KMS-11 (cell line): ENCODE measurements at regions not wholly inside any gene's neighbourhood (a gene's known extent, or its start where the extent isn't known, plus 50 kb on each side); places are given as distances from the start of the nearest gene placed in this dataset.

Experiments used
- H2AFZ ChIP-seq: fragments of 200-600 bp; sonication (generic); 2 replicates; pipeline ENCODE4 v1.6.1; 2016; ENCODE audit warnings: antibody characterized with exemption, mixed run types, low read depth
- H3K27ac ChIP-seq: fragments of 200-600 bp; sonication (generic); 2 replicates; pipeline ENCODE4 v1.6.1; 2016; ENCODE audit warnings: mild to moderate bottlenecking, mixed run types
- H3K27me3 ChIP-seq: fragments of 200-600 bp; sonication (generic); 2 replicates; pipeline ENCODE4 v1.6.1; 2017; ENCODE audit warnings: mild to moderate bottlenecking, low read depth, mixed run types, moderate library complexity; ENCODE audit not compliant: insufficient read depth
- H3K36me3 ChIP-seq: fragments of 200-600 bp; sonication (generic); 2 replicates; pipeline ENCODE4 v1.6.1; 2017; ENCODE audit warnings: mild to moderate bottlenecking, mixed run types; ENCODE audit not compliant: insufficient read depth
- H3K4me1 ChIP-seq: fragments of 200-600 bp; sonication (generic); 2 replicates; pipeline ENCODE4 v1.6.1; 2016; ENCODE audit warnings: mild to moderate bottlenecking, low read depth, mixed run types; ENCODE audit not compliant: poor library complexity, severe bottlenecking
- H3K4me2 ChIP-seq: fragments of 200-600 bp; sonication (generic); 2 replicates; pipeline ENCODE4 v1.7.0; 2016; ENCODE audit warnings: mild to moderate bottlenecking, mixed run types
- H3K4me3 ChIP-seq: fragments of 200-600 bp; sonication (generic); IDR thresholded peaks from 2 replicates; pipeline ENCODE4 v1.6.1; 2017; ENCODE audit warnings: low read depth, low read length, mixed read lengths; ENCODE audit not compliant: insufficient read depth
- H3K79me2 ChIP-seq: fragments of 200-600 bp; sonication (generic); 2 replicates; pipeline ENCODE4 v1.6.1; 2016; ENCODE audit warnings: low read depth, mixed run types; ENCODE audit not compliant: insufficient read depth
- H3K9ac ChIP-seq: fragments of 200-600 bp; sonication (generic); 2 replicates; pipeline ENCODE4 v1.6.1; 2016; ENCODE audit warnings: mild to moderate bottlenecking, mixed run types
- H4K20me1 ChIP-seq: fragments of 200-600 bp; sonication (generic); 2 replicates; pipeline ENCODE4 v1.6.1; 2016; ENCODE audit warnings: mild to moderate bottlenecking, mixed run types; ENCODE audit not compliant: insufficient read depth
- CTCF ChIP-seq: fragments of 200-600 bp; sonication (generic); conservative IDR thresholded peaks from 2 replicates; pipeline ENCODE4 v1.6.1; 2017; ENCODE audit warnings: low read depth, mild to moderate bottlenecking, antibody characterized with exemption, low read length, moderate library complexity, mixed read lengths

GRCh38 chr2:204437815-204438756 is 107.2 kb upstream of the PARD3B start:
- Histone ChIP-seq H3K9ac (no peak overlapping the region), H3K36me3 (no peaks in the 10 kb centered on the region), H3K4me3 (no peak overlapping the region), H3K4me2 (no peak overlapping the region), H3K79me2 (no peaks in the 10 kb centered on the region), H3K4me1 (no peaks in the 10 kb centered on the region), H3K27ac (no peak overlapping the region), H2AFZ (no peak overlapping the region), H4K20me1 (no peaks in the 10 kb centered on the region), H3K27me3 (no peaks in the 10 kb centered on the region)
- no peak for TF ChIP-seq CTCF

GRCh38 chr2:204441316-204441715 is 104.0 kb upstream of the PARD3B start:
- H3K4me1 ChIP-seq = no peaks in the 10 kb centered on the region
- H3K4me2 ChIP-seq = no peak overlapping the region
- no peak overlapping the region for H3K27ac ChIP-seq
- H3K79me2 ChIP-seq = no peaks in the 10 kb centered on the region
- no peaks in the 10 kb centered on the region for H3K27me3 ChIP-seq
- TF ChIP-seq CTCF = no peak
- no peak overlapping the region for H3K9ac ChIP-seq
- no peak overlapping the region for H3K4me3 ChIP-seq
- no peak overlapping the region for H2AFZ ChIP-seq
- H4K20me1 ChIP-seq = no peaks in the 10 kb centered on the region
- no peaks in the 10 kb centered on the region for H3K36me3 ChIP-seq

GRCh38 chr2:204445149-204445548 is 100.1 kb upstream of the PARD3B start:
- no peaks in the 10 kb centered on the region for H3K79me2 ChIP-seq
- no peaks in the 10 kb centered on the region for H3K4me1 ChIP-seq
- no peaks in the 10 kb centered on the region for H3K36me3 ChIP-seq
- no peak overlapping the region for H3K27ac ChIP-seq
- no peak overlapping the region for H3K4me3 ChIP-seq
- H2AFZ ChIP-seq = no peak overlapping the region
- no peak overlapping the region for H3K4me2 ChIP-seq
- H4K20me1 ChIP-seq = no peaks in the 10 kb centered on the region
- H3K27me3 ChIP-seq = no peaks in the 10 kb centered on the region
- TF ChIP-seq CTCF = no peak
- H3K9ac ChIP-seq = no peak overlapping the region

GRCh38 chr2:204447722-204448121 is 97.6 kb upstream of the PARD3B start:
- H3K27me3 ChIP-seq = no peaks in the 10 kb centered on the region
- H3K4me2 ChIP-seq = no peak overlapping the region
- no peak for TF ChIP-seq CTCF
- H3K27ac ChIP-seq = no peak overlapping the region
- H2AFZ ChIP-seq = no peak overlapping the region
- H3K79me2 ChIP-seq = no peaks in the 10 kb centered on the region
- H3K4me3 ChIP-seq = no peak overlapping the region
- H3K9ac ChIP-seq = no peak overlapping the region
- no peaks in the 10 kb centered on the region for H3K36me3 ChIP-seq
- no peaks in the 10 kb centered on the region for H4K20me1 ChIP-seq
- H3K4me1 ChIP-seq = no peaks in the 10 kb centered on the region
